ENCODE measurements at regions not wholly inside any gene's neighbourhood (a gene's known extent, or its start where the extent isn't known, plus 50 kb on each side); places are given as distances from the start of the nearest gene placed in this dataset.

GRCh38 chr12:82040987-82041743 is 282.0 kb upstream of the PPFIA2 start:
- DNase-seq (ENCODE audit: low read depth) = no peak
- no peak for TF ChIP-seq CTCF (conservative IDR thresholded peaks at IDR 0.05; ENCODE audit: control insufficient read depth, insufficient read depth, low read depth, low read length)
- no peak overlapping the region for H3K4me3 ChIP-seq (ENCODE audit: control insufficient read depth, low read depth, low read length)

- H3K4me3 ChIP-seq (ENCODE audit: control insufficient read depth, low read depth, low read length) = no peak overlapping the region
- DNase-seq (ENCODE audit: low read depth) = no peak
- TF ChIP-seq CTCF (conservative IDR thresholded peaks at IDR 0.05; ENCODE audit: control insufficient read depth, insufficient read depth, low read depth, low read length) = no peak
These were observed 275.6 kb upstream of the PPFIA2 start for GRCh38 chr12:82034769-82035168.

GRCh38 chr12:82029936-82030335 is 270.8 kb upstream of the PPFIA2 start:
- DNase-seq (ENCODE audit: low read depth) = no peak
- H3K4me3 ChIP-seq (ENCODE audit: control insufficient read depth, low read depth, low read length) = no peak overlapping the region
- TF ChIP-seq CTCF (conservative IDR thresholded peaks at IDR 0.05; ENCODE audit: control insufficient read depth, insufficient read depth, low read depth, low read length) = no peak

GRCh38 chr12:82028772-82029171 is 269.6 kb upstream of the PPFIA2 start:
- no peak for TF ChIP-seq CTCF (conservative IDR thresholded peaks at IDR 0.05; ENCODE audit: control insufficient read depth, insufficient read depth, low read depth, low read length)
- no peak for DNase-seq (ENCODE audit: low read depth)

GRCh38 chr12:82027612-82028011 is 268.5 kb upstream of the PPFIA2 start:
- no peak overlapping the region for H3K4me3 ChIP-seq (ENCODE audit: control insufficient read depth, low read depth, low read length)
- no peak for DNase-seq (ENCODE audit: low read depth)
- no peak for TF ChIP-seq CTCF (conservative IDR thresholded peaks at IDR 0.05; ENCODE audit: control insufficient read depth, insufficient read depth, low read depth, low read length)

More at GRCh38 chr12:82028772-82029171, 269.6 kb upstream of the PPFIA2 start:
- no peak overlapping the region for H3K4me3 ChIP-seq (ENCODE audit: control insufficient read depth, low read depth, low read length)

- H3K4me3 ChIP-seq (ENCODE audit: control insufficient read depth, low read depth, low read length) = no peak overlapping the region
- no peak for DNase-seq (ENCODE audit: low read depth)
- no peak for TF ChIP-seq CTCF (conservative IDR thresholded peaks at IDR 0.05; ENCODE audit: control insufficient read depth, insufficient read depth, low read depth, low read length)
These were observed 266.3 kb upstream of the PPFIA2 start for GRCh38 chr12:82025462-82025861.
